ENCODE measurements at regions not wholly inside any gene's neighbourhood (a gene's known extent, or its start where the extent isn't known, plus 50 kb on each side); places are given as distances from the start of the nearest gene placed in this dataset.

- peak; percentile 42 for DNase-seq (ENCODE audit: low spot score)
- Histone ChIP-seq H3K27me3 (ENCODE audit: control insufficient read depth in 4 of 4, insufficient read depth in 4 of 4, low read length in 3 of 4) (no peaks in the 10 kb centered on the region), H3K27ac (ENCODE audit: low read depth in 1 of 2, low read length in 2 of 2) (no peak overlapping the region), H3K9ac (ENCODE audit: low read depth in 1 of 2, low read length in 2 of 2) (no peak overlapping the region), H3K9me3 (ENCODE audit: control insufficient read depth in 4 of 4, low read length in 3 of 4) (no peaks in the 10 kb centered on the region), H3K4me1 (ENCODE audit: control insufficient read depth in 4 of 4, insufficient read depth in 4 of 4, low read length in 3 of 4) (no peaks in the 10 kb centered on the region), H3K4me3 (ENCODE audit: low read depth in 1 of 3, low read length in 3 of 3) (no peak overlapping the region), H3K36me3 (ENCODE audit: control insufficient read depth in 4 of 4, insufficient read depth in 3 of 4, low read depth in 1 of 4, low read length in 3 of 4) (no peaks in the 10 kb centered on the region)
- TF ChIP-seq CTCF (IDR thresholded peaks at IDR 0.05; ENCODE audit: low read depth, low read length, missing input control) (peak; percentile 82), RAD21 (IDR thresholded peaks at IDR 0.05) (peak; percentile 90 to 92), FOXA1 (IDR thresholded peaks at IDR 0.05) (no peak), EGR1 (IDR thresholded peaks at IDR 0.05; ENCODE audit: low read depth in 2 of 2) (no peak)
- 7% methylated on average over 2 of the region's 2 CpGs for WGBS
These were observed 124.4 kb downstream of the RPS29 start for GRCh38 chr14:49461529-49462401.

GRCh38 chr14:49460662-49461061, 125.5 kb downstream of the RPS29 start:
- no peak overlapping the region for H3K4me3 ChIP-seq (ENCODE audit: low read depth in 1 of 3, low read length in 3 of 3)
- TF ChIP-seq FOXA2 (IDR thresholded peaks at IDR 0.05) (no peak), ZBTB33 (IDR thresholded peaks at IDR 0.05) (no peak), JUND (IDR thresholded peaks at IDR 0.05) (no peak), RAD21 (IDR thresholded peaks at IDR 0.05) (no peak), RXRA (IDR thresholded peaks at IDR 0.05) (no peak), EGR1 (IDR thresholded peaks at IDR 0.05; ENCODE audit: low read depth in 2 of 2) (no peak), ATF3 (IDR thresholded peaks at IDR 0.05) (no peak), NR2F2 (IDR thresholded peaks at IDR 0.05) (no peak)
- H3K36me3 ChIP-seq (ENCODE audit: control insufficient read depth in 4 of 4, insufficient read depth in 3 of 4, low read depth in 1 of 4, low read length in 3 of 4), result no peaks in the 10 kb centered on the region
- DNase-seq (ENCODE audit: low spot score), result no peak
- H3K27ac ChIP-seq (ENCODE audit: low read depth in 1 of 2, low read length in 2 of 2), result no peak overlapping the region
- no peak overlapping the region for H3K9ac ChIP-seq (ENCODE audit: low read depth in 1 of 2, low read length in 2 of 2)
- WGBS, result 76% methylated on average over 2 of the region's 2 CpGs
- H3K4me1 ChIP-seq (ENCODE audit: control insufficient read depth in 4 of 4, insufficient read depth in 4 of 4, low read length in 3 of 4), result no peaks in the 10 kb centered on the region
- no peaks in the 10 kb centered on the region for H3K27me3 ChIP-seq (ENCODE audit: control insufficient read depth in 4 of 4, insufficient read depth in 4 of 4, low read length in 3 of 4)
- H3K9me3 ChIP-seq (ENCODE audit: control insufficient read depth in 4 of 4, low read length in 3 of 4), result no peaks in the 10 kb centered on the region

GRCh38 chr14:49456589-49456988, 129.6 kb downstream of the RPS29 start:
- DNase-seq (ENCODE audit: low spot score), result no peak
- TF ChIP-seq REST (IDR thresholded peaks at IDR 0.05), result no peak
- TF ChIP-seq NR2F2 (IDR thresholded peaks at IDR 0.05), result no peak
- no peak for TF ChIP-seq YY1 (IDR thresholded peaks at IDR 0.05)
- H3K36me3 ChIP-seq (ENCODE audit: control insufficient read depth in 4 of 4, insufficient read depth in 3 of 4, low read depth in 1 of 4, low read length in 3 of 4), result no peaks in the 10 kb centered on the region
- 71% methylated on average over 2 of the region's 2 CpGs for WGBS
- H3K9me3 ChIP-seq (ENCODE audit: control insufficient read depth in 4 of 4, low read length in 3 of 4), result peaks cover 0 to 2% (median 0%) of the 10 kb centered on the region in 4 donors
- H3K4me1 ChIP-seq (ENCODE audit: control insufficient read depth in 4 of 4, insufficient read depth in 4 of 4, low read length in 3 of 4), result no peaks in the 10 kb centered on the region
- H3K4me3 ChIP-seq (ENCODE audit: low read depth in 1 of 3, low read length in 3 of 3), result no peak overlapping the region
- H3K27ac ChIP-seq (ENCODE audit: low read depth in 1 of 2, low read length in 2 of 2), result no peak overlapping the region
- H3K9ac ChIP-seq (ENCODE audit: low read depth in 1 of 2, low read length in 2 of 2), result no peak overlapping the region
- no peaks in the 10 kb centered on the region for H3K27me3 ChIP-seq (ENCODE audit: control insufficient read depth in 4 of 4, insufficient read depth in 4 of 4, low read length in 3 of 4)
